HG02623 (cell line): ENCODE measurements at regions not wholly inside any gene's neighbourhood (a gene's known extent, or its start where the extent isn't known, plus 50 kb on each side); places are given as distances from the start of the nearest gene placed in this dataset.
A peak's percentile ranks its signal among the peaks of the same experiment; 100 is the strongest.

Experiments
- ATAC-seq: cut with Tn5 transposase; IDR thresholded peaks from one replicate; pipeline ENCODE4 v1.9.1; 2021; ENCODE audit warnings: moderate library complexity; ENCODE audit not compliant: unreplicated experiment

GRCh38 chr7:41910940-41911600, 208.2 kb upstream of the INHBA start:
- no peak for ATAC-seq

GRCh38 chr7:41907444-41907843, 204.6 kb upstream of the INHBA start:
- peak; percentile 52 for ATAC-seq

- ATAC-seq: no peak
Observed at GRCh38 chr7:41900532-41900931, 197.6 kb upstream of the INHBA start.

GRCh38 chr7:41899823-41900433, 197.0 kb upstream of the INHBA start:
- no peak for ATAC-seq

- no peak for ATAC-seq
Observed at GRCh38 chr7:41893656-41894055, 190.8 kb upstream of the INHBA start.

GRCh38 chr7:41892356-41893100, 189.6 kb upstream of the INHBA start:
- ATAC-seq: no peak

- no peak for ATAC-seq
Observed at GRCh38 chr7:41891950-41892349, 189.1 kb upstream of the INHBA start.

- no peak for ATAC-seq
Observed at GRCh38 chr7:41890631-41891274, 187.9 kb upstream of the INHBA start.

- ATAC-seq: no peak
Observed at GRCh38 chr7:41889472-41889871, 186.6 kb upstream of the INHBA start.

GRCh38 chr7:41889040-41889439, 186.2 kb upstream of the INHBA start:
- no peak for ATAC-seq

- no peak for ATAC-seq
Observed at GRCh38 chr7:41887416-41887815, 184.5 kb upstream of the INHBA start.

- no peak for ATAC-seq
Observed at GRCh38 chr7:41886901-41887311, 184.0 kb upstream of the INHBA start.

- no peak for ATAC-seq
Observed at GRCh38 chr7:41886262-41886900, 183.5 kb upstream of the INHBA start.

- ATAC-seq: no peak
Observed at GRCh38 chr7:41885748-41886147, 182.9 kb upstream of the INHBA start.

- no peak for ATAC-seq
Observed at GRCh38 chr7:41885078-41885477, 182.2 kb upstream of the INHBA start.

GRCh38 chr7:41882745-41883420, 180.0 kb upstream of the INHBA start:
- peak; percentile 19 for ATAC-seq

- ATAC-seq: no peak
Observed at GRCh38 chr7:41882256-41882655, 179.4 kb upstream of the INHBA start.

GRCh38 chr7:41881331-41882130, 178.6 kb upstream of the INHBA start:
- peak; percentile 93 for ATAC-seq

GRCh38 chr7:41880107-41880506, 177.2 kb upstream of the INHBA start:
- ATAC-seq: no peak

- ATAC-seq: no peak
Observed at GRCh38 chr7:41879403-41879802, 176.5 kb upstream of the INHBA start.
